ENCODE measurements at regions not wholly inside any gene's neighbourhood (a gene's known extent, or its start where the extent isn't known, plus 50 kb on each side); places are given as distances from the start of the nearest gene placed in this dataset.

DNA sequence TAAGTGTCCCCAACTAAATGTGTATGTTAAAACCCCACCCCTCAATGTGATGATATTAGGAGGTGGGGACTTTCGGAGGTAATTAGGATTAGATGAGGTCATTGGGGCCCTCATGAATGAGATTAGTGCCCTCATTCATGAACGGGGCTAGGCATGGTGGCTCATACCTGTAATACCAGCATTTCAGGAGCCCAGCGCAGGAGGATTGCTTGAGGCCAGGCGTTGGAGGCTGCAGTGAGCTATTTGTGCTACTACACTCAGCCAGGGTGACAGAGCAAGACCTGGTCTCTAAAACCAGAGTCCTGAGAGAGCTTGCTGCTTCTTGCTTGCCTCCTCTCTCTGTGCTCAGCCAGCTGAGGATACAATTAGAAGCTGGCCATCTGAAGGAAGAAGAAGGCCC lies 62.1 kb upstream of the HSPA9 start:
- no peak for TF ChIP-seq EZH2 (IDR thresholded peaks at IDR 0.05; ENCODE audit: low read length)
- TF ChIP-seq CTCF (optimal IDR thresholded peaks at IDR 0.05 in 1 of 3, IDR thresholded peaks at IDR 0.05 in 1 of 3, conservative IDR thresholded peaks at IDR 0.05 in 1 of 3; ENCODE audit: extremely low read depth in 1 of 3, insufficient read depth in 2 of 3, low read length in 3 of 3) = no peak
- H3K9ac ChIP-seq (ENCODE audit: control insufficient read depth, extremely low read depth, insufficient read depth, low read length) = no peak overlapping the region
- no peaks in the 10 kb centered on the region for H3K36me3 ChIP-seq (ENCODE audit: control insufficient read depth in 2 of 2, extremely low read depth in 1 of 2, insufficient read depth in 2 of 2, low read length in 2 of 2)
- no peak overlapping the region for H3K27ac ChIP-seq (ENCODE audit: control insufficient read depth, insufficient read depth, low read length)
- no peaks in the 10 kb centered on the region for H3K9me3 ChIP-seq (ENCODE audit: control insufficient read depth, low read depth, low read length)
- no peak overlapping the region for H3K4me3 ChIP-seq (ENCODE audit: control insufficient read depth in 2 of 3, extremely low read depth in 1 of 3, insufficient read depth in 2 of 3, low read depth in 1 of 3, low read length in 3 of 3)
- dilution Hi-C loops (cut with MboI; ENCODE audit: extremely low pct_ligation_motif_present, low sequenced_read_pairs) = no loop called here
- no peak overlapping the region for H3K4me2 ChIP-seq (ENCODE audit: control insufficient read depth, extremely low read depth, insufficient read depth, low read depth, low read length)
- no peaks in the 10 kb centered on the region for H4K20me1 ChIP-seq (ENCODE audit: control insufficient read depth, extremely low read depth, insufficient read depth, low read length)
- H3K79me2 ChIP-seq (ENCODE audit: control insufficient read depth, insufficient read depth, low read length) = no peaks in the 10 kb centered on the region
- no peaks in the 10 kb centered on the region for H3K27me3 ChIP-seq (ENCODE audit: control insufficient read depth, extremely low read depth, insufficient read depth, low read length)
- FAIRE-seq (no peak), DNase-seq (ENCODE audit: low read depth, low spot score) (no peak)
- H3K4me1 ChIP-seq (ENCODE audit: control insufficient read depth, extremely low read depth, insufficient read depth, low read length) = peaks cover 3% of the 10 kb centered on the region
- no peak overlapping the region for H2AFZ ChIP-seq (ENCODE audit: control insufficient read depth, low read length)
- no peaks in the 10 kb centered on the region for H3K9me1 ChIP-seq (ENCODE audit: control insufficient read depth, extremely low read depth, insufficient read depth, low read length)

- Histone ChIP-seq H4K20me1 (ENCODE audit: control insufficient read depth, extremely low read depth, insufficient read depth, low read length) (no peaks in the 10 kb centered on the region), H3K27ac (ENCODE audit: control insufficient read depth, insufficient read depth, low read length) (no peak overlapping the region), H3K9me3 (ENCODE audit: control insufficient read depth, low read depth, low read length) (no peaks in the 10 kb centered on the region), H3K9ac (ENCODE audit: control insufficient read depth, extremely low read depth, insufficient read depth, low read length) (no peak overlapping the region), H3K4me2 (ENCODE audit: control insufficient read depth, extremely low read depth, insufficient read depth, low read depth, low read length) (no peak overlapping the region), H3K79me2 (ENCODE audit: control insufficient read depth, insufficient read depth, low read length) (no peaks in the 10 kb centered on the region), H3K4me3 (ENCODE audit: control insufficient read depth in 2 of 3, extremely low read depth in 1 of 3, insufficient read depth in 2 of 3, low read depth in 1 of 3, low read length in 3 of 3) (no peak overlapping the region), H3K27me3 (ENCODE audit: control insufficient read depth, extremely low read depth, insufficient read depth, low read length) (no peaks in the 10 kb centered on the region), H2AFZ (ENCODE audit: control insufficient read depth, low read length) (no peak overlapping the region), H3K36me3 (ENCODE audit: control insufficient read depth in 2 of 2, extremely low read depth in 1 of 2, insufficient read depth in 2 of 2, low read length in 2 of 2) (no peaks in the 10 kb centered on the region), H3K4me1 (ENCODE audit: control insufficient read depth, extremely low read depth, insufficient read depth, low read length) (peaks cover 3% of the 10 kb centered on the region), H3K9me1 (ENCODE audit: control insufficient read depth, extremely low read depth, insufficient read depth, low read length) (no peaks in the 10 kb centered on the region)
- no peak for FAIRE-seq
- TF ChIP-seq EZH2 (IDR thresholded peaks at IDR 0.05; ENCODE audit: low read length) (no peak), CTCF (optimal IDR thresholded peaks at IDR 0.05 in 1 of 3, IDR thresholded peaks at IDR 0.05 in 1 of 3, conservative IDR thresholded peaks at IDR 0.05 in 1 of 3; ENCODE audit: extremely low read depth in 1 of 3, insufficient read depth in 2 of 3, low read length in 3 of 3) (no peak)
- no peak for DNase-seq (ENCODE audit: low read depth, low spot score)
- dilution Hi-C loops (cut with MboI; ENCODE audit: extremely low pct_ligation_motif_present, low sequenced_read_pairs) = no loop called here
Measured at GRCh38 chr5:138636398-138636944, 61.3 kb upstream of the HSPA9 start.
